Activated T-cell treated with anti-CD3 and anti-CD28 coated beads, Interleukin-2, amount 50 U/mL, for 72 hours (primary cell): ENCODE measurements at regions not wholly inside any gene's neighbourhood (a gene's known extent, or its start where the extent isn't known, plus 50 kb on each side); places are given as distances from the start of the nearest gene placed in this dataset.

Experiments used
- ATAC-seq, 2 donors: fragments of 150-1000 bp; cut with Tn5 transposase; replicated peaks in 1 of 2; 2 replicates each; pipeline ENCODE4 v1.10.0; 2021; ENCODE audit warnings: moderate library complexity in 2 of 2, mild to moderate bottlenecking in 1 of 2
- DNase-seq, 2 donors: peaks; one replicate each; pipeline ENCODE4 v3.0.0; 2021 to 2022; ENCODE audit warnings: mixed read lengths in 1 of 2
- H3K27ac Mint-ChIP-seq: one replicate; pipeline ENCODE4 v1.8.0; 2022; ENCODE audit warnings: mild to moderate bottlenecking, moderate library complexity, mixed read lengths
- H3K27me3 Mint-ChIP-seq: one replicate; pipeline ENCODE4 v1.8.0; 2022; ENCODE audit warnings: low read depth, mixed read lengths
- H3K36me3 Mint-ChIP-seq, 2 donors: one replicate each; pipeline ENCODE4 v1.8.0; 2022; ENCODE audit warnings: mixed read lengths in 2 of 2, mild to moderate bottlenecking in 1 of 2; ENCODE audit not compliant: insufficient read depth in 2 of 2
- H3K4me1 Mint-ChIP-seq: one replicate; pipeline ENCODE4 v1.8.0; 2022; ENCODE audit warnings: low read depth, mixed read lengths
- H3K4me3 Mint-ChIP-seq, 2 donors: one replicate each; pipeline ENCODE4 v1.8.0; 2022; ENCODE audit warnings: mild to moderate bottlenecking in 2 of 2, mixed read lengths in 2 of 2, moderate library complexity in 2 of 2
- H3K9me3 Mint-ChIP-seq, 2 donors: one replicate each; pipeline ENCODE4 v1.8.0; 2022; ENCODE audit warnings: mixed read lengths in 2 of 2

DNA sequence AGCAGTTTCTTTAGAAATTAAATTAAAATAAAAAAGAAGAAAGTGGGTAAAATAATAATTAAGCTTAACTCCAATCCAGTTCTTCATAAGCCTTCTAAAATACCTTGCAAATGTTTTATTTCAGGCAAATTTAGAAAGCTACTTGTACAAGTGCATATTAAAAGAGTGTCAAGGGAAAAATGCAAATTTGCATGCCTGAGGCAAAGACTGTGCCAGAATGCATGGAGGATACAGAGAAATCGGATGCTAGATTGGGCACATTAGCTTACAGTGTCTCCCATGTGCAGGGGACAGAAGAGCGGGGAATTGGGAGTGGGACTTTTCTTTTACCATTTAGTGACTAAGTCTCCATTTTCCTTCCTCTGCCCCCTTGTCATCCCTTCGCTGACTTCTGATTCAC is 173.0 kb upstream of the NWD2 start:
- H3K36me3 Mint-ChIP-seq = no peaks in the 10 kb centered on the region

DNA sequence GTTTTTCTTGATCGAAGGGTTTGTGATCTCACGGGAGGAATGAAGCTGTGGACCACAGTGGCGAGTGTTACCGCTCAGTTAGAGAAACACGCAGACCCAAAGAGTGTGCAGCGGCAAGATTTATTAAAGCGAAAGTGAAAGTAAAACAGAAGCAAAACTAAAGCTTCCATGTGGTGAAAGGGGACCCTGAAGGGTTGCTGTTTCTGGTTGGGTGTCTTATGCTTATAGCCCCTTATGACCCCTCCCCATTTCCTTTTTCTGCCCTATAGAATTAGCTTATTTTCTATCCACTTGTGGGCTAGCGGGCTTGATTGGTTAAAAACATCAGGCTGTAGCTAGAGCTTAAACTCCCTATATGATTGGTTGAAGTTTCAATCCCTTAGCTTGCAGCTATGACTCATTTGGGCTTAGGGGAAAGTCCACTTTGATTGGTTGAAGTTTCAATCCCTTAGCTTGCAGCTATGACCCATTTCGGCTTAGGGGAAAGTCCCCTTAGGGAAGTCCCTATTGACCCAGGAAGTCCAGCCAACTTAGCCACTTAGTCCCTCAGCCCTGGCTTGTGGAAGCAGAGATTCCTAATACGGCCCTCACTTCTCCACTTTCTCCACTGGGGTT is 171.2 kb upstream of the NWD2 start:
- Mint-ChIP-seq H3K27ac (no peak overlapping the region), H3K36me3 (no peaks in the 10 kb centered on the region), H3K4me1 (no peaks in the 10 kb centered on the region), H3K9me3 (peaks cover 0 to 1% of the 10 kb centered on the region in 2 donors), H3K27me3 (no peaks in the 10 kb centered on the region), H3K4me3 (no peak overlapping the region)
- ATAC-seq = no peak
- no peak for DNase-seq

More for the DNA sequence above, 173.0 kb upstream of the NWD2 start:
- peaks cover 0 to 1% of the 10 kb centered on the region in 2 donors for H3K9me3 Mint-ChIP-seq
- H3K27ac Mint-ChIP-seq = no peak overlapping the region
- H3K27me3 Mint-ChIP-seq = no peaks in the 10 kb centered on the region
- DNase-seq = no peak
- no peak for ATAC-seq
- H3K4me1 Mint-ChIP-seq = no peaks in the 10 kb centered on the region
- no peak overlapping the region for H3K4me3 Mint-ChIP-seq

DNA sequence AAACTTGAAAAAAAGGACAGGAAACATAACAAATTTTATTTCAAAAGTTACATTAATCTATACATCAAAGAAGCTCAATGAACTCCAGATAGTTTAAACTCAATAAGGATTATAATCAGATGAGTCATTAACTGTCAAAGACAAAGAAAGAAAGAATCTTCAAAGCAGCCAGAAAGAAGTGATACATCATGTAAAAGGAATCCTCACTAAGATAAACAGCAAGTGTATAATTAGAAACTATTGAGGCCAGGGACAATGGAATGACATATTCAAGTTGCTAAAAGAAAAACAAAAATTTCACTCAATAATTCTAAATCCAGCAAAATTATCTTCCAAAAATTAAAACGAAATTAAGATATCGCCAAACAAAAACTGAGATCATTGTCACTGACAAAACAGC is 161.6 kb upstream of the NWD2 start:
- Mint-ChIP-seq H3K27ac (no peak overlapping the region), H3K27me3 (no peaks in the 10 kb centered on the region), H3K36me3 (peaks cover 1 to 2% of the 10 kb centered on the region in 2 donors), H3K4me1 (no peaks in the 10 kb centered on the region), H3K4me3 (no peak overlapping the region), H3K9me3 (peaks cover 3 to 11% of the 10 kb centered on the region in 2 donors)
- ATAC-seq = no peak
- DNase-seq = no peak

DNA sequence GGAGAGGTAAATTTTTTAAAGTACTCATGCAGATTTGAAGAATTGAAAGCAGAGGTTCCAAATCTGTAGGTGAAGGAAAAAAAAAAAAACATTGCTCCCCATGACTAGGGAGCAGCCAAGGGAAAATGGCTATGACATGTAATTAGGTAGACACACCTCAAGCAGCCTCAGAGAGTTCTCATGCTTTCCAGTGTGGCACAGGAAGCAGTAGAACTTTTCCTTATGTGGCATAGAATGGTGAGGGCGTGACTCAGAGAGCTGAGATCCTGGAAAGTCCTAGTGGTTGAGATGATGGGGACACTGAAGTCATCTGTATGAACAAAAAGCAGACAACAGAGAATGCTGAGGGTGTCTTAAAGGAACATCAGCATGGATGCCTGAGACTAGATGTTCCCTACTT is 148.6 kb upstream of the NWD2 start:
- H3K36me3 Mint-ChIP-seq = no peaks in the 10 kb centered on the region

DNA sequence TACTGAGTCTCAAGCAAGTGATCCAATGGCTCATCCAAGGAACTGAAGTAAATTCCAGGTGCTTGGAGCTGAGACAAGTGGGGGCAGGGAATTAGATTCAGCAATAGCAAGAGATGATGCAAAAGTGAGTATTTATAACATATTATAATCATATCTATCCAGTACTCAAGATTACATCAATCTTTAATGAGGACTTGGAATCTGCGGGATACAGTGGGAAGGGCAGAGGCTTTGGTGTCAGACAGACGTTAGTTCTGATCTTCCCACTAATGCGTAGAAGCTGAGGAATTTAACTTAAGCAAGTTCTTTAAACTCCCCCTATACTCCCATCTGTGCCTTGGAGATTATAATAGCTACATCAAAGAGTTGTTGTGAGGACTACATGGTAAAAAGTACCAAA is 143.4 kb upstream of the NWD2 start:
- Mint-ChIP-seq H3K4me3 (no peak overlapping the region), H3K27me3 (no peaks in the 10 kb centered on the region), H3K4me1 (no peaks in the 10 kb centered on the region), H3K9me3 (no peaks in the 10 kb centered on the region), H3K36me3 (no peaks in the 10 kb centered on the region), H3K27ac (no peak overlapping the region)
- DNase-seq (no peak), ATAC-seq (no peak)

More for the DNA sequence above, 148.6 kb upstream of the NWD2 start:
- ATAC-seq (no peak), DNase-seq (no peak)
- H3K4me3 Mint-ChIP-seq = no peak overlapping the region
- H3K27me3 Mint-ChIP-seq = no peaks in the 10 kb centered on the region
- peaks cover 2% of the 10 kb centered on the region in 2 donors for H3K9me3 Mint-ChIP-seq
- no peaks in the 10 kb centered on the region for H3K4me1 Mint-ChIP-seq
- no peak overlapping the region for H3K27ac Mint-ChIP-seq

DNA sequence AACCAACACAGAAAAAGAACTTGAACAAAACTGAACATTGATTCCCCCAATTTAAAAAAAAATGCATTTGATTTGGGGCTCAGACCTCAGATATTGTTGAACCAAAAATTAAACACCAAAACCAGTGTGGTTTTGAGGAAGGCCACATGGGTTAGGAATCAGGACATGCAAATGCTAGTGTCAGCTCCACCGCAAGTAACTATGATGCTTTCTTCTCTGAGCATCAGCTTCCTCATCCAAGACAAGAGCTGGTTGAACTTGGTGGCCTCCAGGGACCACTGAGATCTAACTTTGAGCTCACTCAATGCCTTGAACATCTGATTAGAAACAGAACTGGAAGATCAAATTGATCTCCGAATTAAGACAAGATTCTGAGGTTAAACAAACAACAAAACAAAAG is 142.9 kb upstream of the NWD2 start:
- no peaks in the 10 kb centered on the region for H3K36me3 Mint-ChIP-seq
- H3K4me3 Mint-ChIP-seq = no peak overlapping the region
- no peak overlapping the region for H3K27ac Mint-ChIP-seq
- H3K4me1 Mint-ChIP-seq = no peaks in the 10 kb centered on the region
- ATAC-seq (no peak), DNase-seq (no peak)
- no peaks in the 10 kb centered on the region for H3K9me3 Mint-ChIP-seq
- no peaks in the 10 kb centered on the region for H3K27me3 Mint-ChIP-seq

DNA sequence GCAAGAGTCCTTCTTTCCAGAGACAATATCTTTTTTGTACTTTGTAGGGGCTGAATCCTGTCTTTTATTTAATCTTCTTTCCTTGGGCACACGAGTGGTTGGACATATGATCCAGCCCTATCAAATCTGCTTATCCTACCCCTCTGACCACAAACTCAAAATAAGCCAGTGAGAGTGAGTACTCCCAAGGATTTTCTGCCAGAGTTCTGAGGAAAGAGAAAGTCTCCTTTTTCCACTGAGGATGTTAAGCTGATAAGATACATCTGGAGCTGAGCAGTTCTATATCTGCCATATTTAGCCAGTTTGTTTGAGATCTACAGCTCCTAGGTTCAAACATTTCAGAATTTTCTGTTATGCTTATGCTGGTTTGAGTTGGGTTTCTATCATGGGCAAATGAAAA is 134.8 kb upstream of the NWD2 start:
- H3K4me3 Mint-ChIP-seq = no peak overlapping the region
- H3K27me3 Mint-ChIP-seq = no peaks in the 10 kb centered on the region
- no peaks in the 10 kb centered on the region for H3K9me3 Mint-ChIP-seq
- ATAC-seq (no peak), DNase-seq (no peak)
- no peak overlapping the region for H3K27ac Mint-ChIP-seq
- no peaks in the 10 kb centered on the region for H3K4me1 Mint-ChIP-seq
- H3K36me3 Mint-ChIP-seq = no peaks in the 10 kb centered on the region

DNA sequence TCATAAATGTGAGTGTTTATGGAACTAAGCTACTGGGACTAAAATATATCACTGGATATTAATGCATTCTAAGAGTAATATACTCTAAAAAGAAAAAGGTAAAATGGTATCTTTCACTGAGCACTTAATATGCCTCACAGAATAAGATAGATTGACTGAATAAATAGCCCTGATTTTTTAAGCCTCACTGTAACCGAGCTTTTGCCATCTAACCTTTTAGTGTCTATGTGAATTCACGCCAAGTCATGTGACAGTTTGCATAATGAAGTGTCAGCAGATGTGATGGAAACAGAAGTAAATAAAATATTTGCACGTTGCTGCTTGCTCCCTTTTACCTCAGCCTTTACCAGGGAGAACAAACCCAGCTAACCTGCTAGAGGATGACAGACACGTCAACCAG is 119.7 kb upstream of the NWD2 start:
- Mint-ChIP-seq H3K27me3 (no peaks in the 10 kb centered on the region), H3K36me3 (no peaks in the 10 kb centered on the region), H3K4me1 (no peaks in the 10 kb centered on the region), H3K4me3 (no peak overlapping the region), H3K9me3 (no peaks in the 10 kb centered on the region), H3K27ac (no peak overlapping the region)
- ATAC-seq = no peak
- DNase-seq = no peak

DNA sequence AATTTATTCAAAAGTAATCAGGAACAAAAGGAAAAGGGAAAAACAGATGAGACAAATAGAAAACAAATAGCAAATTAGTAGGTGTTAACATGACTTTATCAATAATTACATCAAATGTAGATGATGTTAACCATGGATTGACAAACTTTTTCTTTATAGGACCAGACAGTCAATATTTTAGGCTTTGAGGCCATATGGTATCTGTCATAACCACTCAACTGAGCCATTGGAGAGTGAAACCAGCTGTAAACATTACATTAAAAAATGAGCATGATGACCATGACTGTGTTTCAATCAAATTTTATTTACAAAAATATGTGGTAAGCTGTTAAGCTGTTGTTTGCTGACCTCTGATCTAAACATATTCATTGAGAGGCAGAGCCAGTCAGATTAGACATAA is 118.5 kb upstream of the NWD2 start:
- H3K36me3 Mint-ChIP-seq = no peaks in the 10 kb centered on the region
- H3K4me1 Mint-ChIP-seq = no peaks in the 10 kb centered on the region
- DNase-seq = no peak
- H3K27ac Mint-ChIP-seq = no peak overlapping the region
- no peak for ATAC-seq
- H3K9me3 Mint-ChIP-seq = no peaks in the 10 kb centered on the region
- H3K4me3 Mint-ChIP-seq = no peak overlapping the region
- no peaks in the 10 kb centered on the region for H3K27me3 Mint-ChIP-seq

DNA sequence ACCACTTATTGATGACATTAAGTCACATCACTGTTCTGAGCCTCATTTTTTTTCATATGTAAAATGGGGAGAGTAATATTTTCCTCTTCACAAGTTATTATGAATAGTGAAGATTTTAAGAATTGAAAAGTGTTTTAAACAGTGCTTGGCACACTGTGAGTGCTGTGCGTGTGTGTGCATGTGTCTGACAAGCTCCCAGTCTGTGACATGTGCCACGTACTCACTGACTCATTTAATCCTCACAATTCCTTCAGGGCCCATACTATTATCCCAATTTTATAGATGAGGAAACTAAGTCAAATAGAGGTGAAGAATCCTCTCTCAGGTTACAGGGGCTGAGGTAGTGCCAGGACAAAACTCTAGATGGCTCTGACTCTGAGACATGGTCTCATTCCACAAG is 114.1 kb upstream of the NWD2 start:
- Mint-ChIP-seq H3K27ac (no peak overlapping the region), H3K9me3 (no peaks in the 10 kb centered on the region), H3K4me1 (no peaks in the 10 kb centered on the region), H3K4me3 (no peak overlapping the region), H3K27me3 (no peaks in the 10 kb centered on the region), H3K36me3 (no peaks in the 10 kb centered on the region)
- DNase-seq (no peak), ATAC-seq (no peak)

DNA sequence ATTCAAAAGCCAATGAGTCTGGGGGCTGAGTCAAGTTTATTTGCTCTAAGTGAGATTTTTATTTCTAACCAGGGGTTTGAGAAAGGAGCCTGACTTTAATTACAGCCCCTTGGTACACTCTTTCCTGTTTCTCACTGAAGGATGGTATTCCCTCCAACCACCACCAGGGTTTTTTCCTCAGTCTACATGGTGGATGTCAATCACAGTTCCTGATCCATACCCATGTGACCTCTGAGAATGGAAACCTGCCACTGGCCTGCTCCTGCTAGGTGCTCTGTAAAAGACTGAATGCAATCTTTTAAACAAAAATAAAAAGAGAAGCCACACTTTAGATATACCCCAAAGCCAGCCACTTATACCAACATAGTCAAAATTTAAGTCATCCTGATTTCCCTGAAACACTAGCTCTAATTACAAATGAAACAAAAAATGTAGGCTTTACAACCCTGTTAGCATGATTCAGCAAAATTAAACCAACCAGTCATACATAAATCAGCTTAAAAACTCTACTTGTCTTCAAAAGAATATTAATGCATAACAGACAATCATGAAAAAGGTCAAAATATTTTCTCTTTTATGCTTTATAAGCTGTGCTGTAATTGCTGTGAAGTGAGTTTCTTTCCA is 112.1 kb upstream of the NWD2 start:
- Mint-ChIP-seq H3K36me3 (no peaks in the 10 kb centered on the region), H3K27ac (no peak overlapping the region), H3K4me1 (no peaks in the 10 kb centered on the region), H3K27me3 (no peaks in the 10 kb centered on the region), H3K4me3 (no peak overlapping the region), H3K9me3 (no peaks in the 10 kb centered on the region)
- ATAC-seq (no peak), DNase-seq (no peak)

DNA sequence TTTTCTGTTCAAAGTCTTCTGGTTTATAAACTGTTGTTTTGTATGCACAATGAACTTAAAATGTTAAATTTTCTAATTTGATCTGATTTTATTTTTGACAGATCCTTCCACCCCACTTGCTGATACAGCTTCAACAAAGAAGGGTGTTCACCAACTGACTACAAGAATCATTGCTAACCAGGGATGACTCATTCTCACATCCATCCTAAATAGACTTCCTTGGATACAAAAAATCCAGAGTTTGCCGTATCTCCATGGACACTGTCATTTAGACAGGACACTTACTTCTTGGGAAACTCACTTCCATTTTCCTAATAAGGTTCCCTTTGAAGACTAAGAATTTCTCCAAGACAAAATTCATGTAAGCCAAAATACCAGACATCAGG is 111.6 kb upstream of the NWD2 start:
- DNase-seq (no peak), ATAC-seq (no peak)
- H3K4me3 Mint-ChIP-seq = no peak overlapping the region
- H3K36me3 Mint-ChIP-seq = no peaks in the 10 kb centered on the region
- H3K27me3 Mint-ChIP-seq = no peaks in the 10 kb centered on the region
- peak overlapping the region; percentile 22 for H3K27ac Mint-ChIP-seq
- no peaks in the 10 kb centered on the region for H3K9me3 Mint-ChIP-seq
- H3K4me1 Mint-ChIP-seq = peaks cover 3% of the 10 kb centered on the region

DNA sequence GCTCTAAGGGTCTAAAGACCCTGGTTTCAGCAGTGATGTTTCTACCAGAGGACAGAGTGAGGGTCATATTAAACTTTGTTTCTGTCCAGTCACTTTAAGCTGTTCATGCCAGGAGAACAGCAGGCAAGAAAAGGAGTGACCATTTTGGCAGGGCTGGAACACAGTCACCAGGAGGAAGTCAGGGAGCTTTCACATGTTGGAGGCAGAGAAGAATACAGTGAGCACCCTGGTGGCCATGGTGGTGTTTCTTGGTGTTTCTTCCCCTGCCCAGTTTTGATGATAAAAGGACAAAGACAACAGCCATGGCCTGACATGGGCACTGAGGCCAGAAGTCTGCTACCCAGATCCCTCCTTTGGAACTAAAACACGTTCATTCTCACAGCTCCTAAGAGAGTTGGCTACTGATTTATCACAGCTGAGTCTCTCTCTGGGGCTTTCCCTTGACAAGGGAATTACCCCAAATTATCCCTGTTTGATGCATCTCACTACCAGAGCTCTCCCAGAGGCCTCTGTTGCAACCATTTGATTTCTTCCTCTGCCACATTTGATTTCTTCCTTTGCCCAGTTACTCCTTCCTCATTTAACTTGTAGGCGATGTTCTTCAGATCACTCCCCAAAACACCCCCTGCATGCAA is 106.4 kb upstream of the NWD2 start:
- Mint-ChIP-seq H3K4me1 (peaks cover 9% of the 10 kb centered on the region), H3K27me3 (no peaks in the 10 kb centered on the region), H3K27ac (no peak overlapping the region), H3K4me3 (no peak overlapping the region), H3K9me3 (peaks cover 0 to 2% of the 10 kb centered on the region in 2 donors), H3K36me3 (no peaks in the 10 kb centered on the region)
- ATAC-seq (no peak), DNase-seq (no peak)

DNA sequence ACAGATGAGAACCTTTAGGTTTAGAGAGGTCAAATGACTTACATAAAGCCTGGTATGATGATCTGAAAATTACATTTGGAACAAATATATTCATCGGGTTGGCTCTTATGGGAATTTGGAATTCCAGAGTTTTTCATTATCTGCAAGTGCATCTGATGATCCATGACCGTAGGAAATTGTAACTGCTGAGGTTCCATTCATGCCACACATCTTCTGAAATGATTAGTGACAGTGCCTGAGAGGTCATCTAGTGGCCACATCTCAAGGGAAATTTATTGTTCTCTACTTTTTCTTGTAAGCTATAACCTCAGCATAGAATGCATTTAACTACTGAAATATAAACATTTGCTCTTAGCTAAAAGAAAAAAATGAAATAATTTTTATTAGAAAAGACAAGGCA is 105.8 kb upstream of the NWD2 start:
- Mint-ChIP-seq H3K9me3 (peaks cover 0 to 2% of the 10 kb centered on the region in 2 donors), H3K27ac (no peak overlapping the region), H3K36me3 (no peaks in the 10 kb centered on the region), H3K27me3 (no peaks in the 10 kb centered on the region), H3K4me1 (peaks cover 9% of the 10 kb centered on the region), H3K4me3 (no peak overlapping the region)
- no peak for DNase-seq
- ATAC-seq = no peak
